GM23338 (cell line): ENCODE measurements at regions not wholly inside any gene's neighbourhood (a gene's known extent, or its start where the extent isn't known, plus 50 kb on each side); places are given as distances from the start of the nearest gene placed in this dataset.

Experiments
- ATAC-seq: fragments of 200-7000 bp; cut with Tn5 transposase; 3 replicates; pipeline ENCODE4 v1.9.1; 2020
- DNase-seq: peaks from one replicate; pipeline ENCODE4 v3.0.0-alpha.2; 2015; ENCODE audit warnings: low spot score
- H2AFZ ChIP-seq: fragments of 200-600 bp; sonication (generic); 2 replicates; pipeline ENCODE4 v1.8.0; 2016; ENCODE audit warnings: antibody characterized with exemption, mild to moderate bottlenecking, moderate library complexity
- H3F3A ChIP-seq: fragments of 200-600 bp; sonication (generic); replicated peaks from 2 replicates; pipeline ENCODE4 v1.8.0; 2017; ENCODE audit warnings: antibody characterized with exemption, mixed run types, low read depth
- H3K27ac ChIP-seq: fragments of 200-600 bp; sonication (generic); 2 replicates; pipeline ENCODE4 v1.6.1; 2016; ENCODE audit warnings: low read depth
- H3K27me3 ChIP-seq: fragments of 200-600 bp; sonication (generic); 2 replicates; pipeline ENCODE4 v1.8.0; 2016; ENCODE audit warnings: mild to moderate bottlenecking, mixed run types, moderate library complexity; ENCODE audit not compliant: insufficient read depth
- H3K36me3 ChIP-seq: fragments of 200-600 bp; sonication (generic); 2 replicates; pipeline ENCODE4 v1.8.0; 2016; ENCODE audit warnings: mild to moderate bottlenecking; ENCODE audit not compliant: insufficient read depth
- H3K4me1 ChIP-seq: fragments of 200-600 bp; sonication (generic); 2 replicates; pipeline ENCODE4 v1.8.0; 2016; ENCODE audit warnings: mild to moderate bottlenecking, moderate library complexity; ENCODE audit not compliant: insufficient read depth
- H3K4me2 ChIP-seq: fragments of 200-600 bp; sonication (generic); 2 replicates; pipeline ENCODE4 v1.7.1; 2017; ENCODE audit warnings: mixed run types
- H3K4me3 ChIP-seq: fragments of 200-600 bp; sonication (generic); 2 replicates; pipeline ENCODE4 v1.6.1; 2016; ENCODE audit warnings: mixed run types
- H3K79me2 ChIP-seq: fragments of 200-600 bp; sonication (generic); replicated peaks from 2 replicates; pipeline ENCODE4 v1.8.0; 2017; ENCODE audit warnings: mild to moderate bottlenecking; ENCODE audit not compliant: insufficient read depth
- H3K9me2 ChIP-seq: fragments of 200-600 bp; sonication (generic); 2 replicates; pipeline ENCODE4 v1.8.0; 2017; ENCODE audit not compliant: insufficient read depth
- H4K20me1 ChIP-seq: fragments of 200-600 bp; sonication (generic); replicated peaks from 2 replicates; pipeline ENCODE4 v1.8.0; 2017; ENCODE audit warnings: mild to moderate bottlenecking; ENCODE audit not compliant: insufficient read depth
- H3K27ac Mint-ChIP-seq: 2 replicates; pipeline ENCODE4 v1.8.0; 2020; ENCODE audit warnings: inconsistent platforms, mild to moderate bottlenecking, moderate library complexity, mixed read lengths
- H3K27me3 Mint-ChIP-seq: 3 replicates; pipeline ENCODE4 v1.8.0; 2022; ENCODE audit warnings: low read depth, mild to moderate bottlenecking, moderate library complexity, mixed read lengths, inconsistent platforms; ENCODE audit not compliant: insufficient read depth, poor library complexity
- H3K36me3 Mint-ChIP-seq: 3 replicates; pipeline ENCODE4 v1.8.0; 2021; ENCODE audit warnings: low read depth, mild to moderate bottlenecking, inconsistent platforms, moderate library complexity, mixed read lengths
- H3K4me1 Mint-ChIP-seq: 3 replicates; pipeline ENCODE4 v1.8.0; 2020; ENCODE audit warnings: mild to moderate bottlenecking, inconsistent platforms, mixed read lengths
- H3K4me3 Mint-ChIP-seq: 3 replicates; pipeline ENCODE4 v1.8.0; 2021; ENCODE audit warnings: moderate library complexity, mild to moderate bottlenecking, inconsistent platforms, mixed read lengths
- H3K9me3 Mint-ChIP-seq: 3 replicates; pipeline ENCODE4 v1.8.0; 2020; ENCODE audit warnings: moderate library complexity, mild to moderate bottlenecking, inconsistent platforms, mixed read lengths
- CREB1 ChIP-seq: fragments of 250-450 bp; sonication (Bioruptor Pico); IDR thresholded peaks from 2 replicates; pipeline ENCODE4 v1.5.0; 2020; ENCODE audit warnings: low read depth, mild to moderate bottlenecking, moderate library complexity
- EZH2 ChIP-seq: fragments of 200-600 bp; sonication (generic); IDR thresholded peaks from one replicate; pipeline ENCODE4 v1.8.0; 2017; ENCODE audit warnings: antibody characterized with exemption, mild to moderate bottlenecking, low read depth; ENCODE audit not compliant: unreplicated experiment
- EZH2phosphoT487 ChIP-seq: fragments of 200-600 bp; sonication (generic); IDR thresholded peaks from one replicate; pipeline ENCODE4 v1.8.1; 2018; ENCODE audit warnings: antibody characterized with exemption; ENCODE audit not compliant: unreplicated experiment
- JUNB ChIP-seq: IDR thresholded peaks from one replicate; pipeline ENCODE4 v1.6.1; 2016; ENCODE audit warnings: antibody characterized with exemption; ENCODE audit not compliant: unreplicated experiment
- NANOG ChIP-seq: IDR thresholded peaks from 2 replicates; pipeline ENCODE4 v1.6.1; 2016; ENCODE audit warnings: antibody characterized with exemption, borderline replicate concordance
- POLR2AphosphoS5 ChIP-seq: IDR thresholded peaks from 2 replicates; pipeline ENCODE4 v1.6.1; 2016; ENCODE audit warnings: antibody characterized with exemption, low read depth
- STAT1 ChIP-seq: IDR thresholded peaks from one replicate; pipeline ENCODE4 v1.6.1; 2016; ENCODE audit warnings: antibody characterized with exemption; ENCODE audit not compliant: unreplicated experiment
- ZNF331 ChIP-seq: fragments of 250-450 bp; sonication (Bioruptor Pico); IDR thresholded peaks from 2 replicates; pipeline ENCODE4 v1.5.0; 2020; ENCODE audit warnings: low read depth, mild to moderate bottlenecking, moderate library complexity
- TF ChIP-seq, protein P1 (sequence below), 2 experiments: fragments of 200-600 bp in 1 of 2; sonication (generic) in 1 of 2; conservative IDR thresholded peaks; 2 replicates each; pipeline versions ENCODE4 v1.5.1 to v1.6.1; 2016 to 2017; ENCODE audit warnings: antibody characterized with exemption in 2 of 2, low read depth in 2 of 2, mild to moderate bottlenecking in 2 of 2, moderate library complexity in 1 of 2
- TF ChIP-seq, protein P2 (sequence below): IDR thresholded peaks from one replicate; pipeline ENCODE4 v1.6.1; 2018; ENCODE audit warnings: antibody characterized with exemption; ENCODE audit not compliant: unreplicated experiment
- TF ChIP-seq, protein P3 (sequence below): IDR thresholded peaks from 2 replicates; pipeline ENCODE4 v1.6.1; 2016; ENCODE audit warnings: antibody characterized with exemption
- TF ChIP-seq, protein P4 (sequence below): fragments of 250-450 bp; sonication (Bioruptor Pico); IDR thresholded peaks from 2 replicates; pipeline ENCODE4 v1.5.0; 2020; ENCODE audit warnings: mild to moderate bottlenecking, moderate library complexity

DNA sequence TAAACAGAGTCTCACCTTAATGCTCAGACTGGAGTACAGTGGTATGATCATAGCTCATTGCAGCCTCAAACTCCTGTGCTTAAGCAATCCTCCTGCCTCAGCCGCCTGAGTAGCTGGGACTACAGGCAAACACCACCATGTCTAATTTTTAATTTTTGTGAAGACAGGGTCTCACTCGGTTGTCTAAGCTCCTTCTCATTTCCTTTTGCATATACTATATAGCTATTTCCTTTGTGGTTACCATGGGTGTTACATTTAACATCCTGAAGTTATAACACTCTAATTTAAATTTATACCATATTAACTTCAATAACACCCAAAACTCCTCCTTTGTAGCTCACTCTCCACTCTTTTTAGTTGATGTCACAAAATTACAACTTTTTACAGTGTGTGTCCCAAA, 114.3 kb downstream of the DCK start:
- TF ChIP-seq EZH2 (no peak), EZH2phosphoT487 (no peak), POLR2AphosphoS5 (no peak), NANOG (no peak), STAT1 (no peak), ZNF331 (CRISPR knock-in tag) (no peak), JUNB (no peak), CREB1 (CRISPR knock-in tag) (no peak)
- TF ChIP-seq, protein P1, sequence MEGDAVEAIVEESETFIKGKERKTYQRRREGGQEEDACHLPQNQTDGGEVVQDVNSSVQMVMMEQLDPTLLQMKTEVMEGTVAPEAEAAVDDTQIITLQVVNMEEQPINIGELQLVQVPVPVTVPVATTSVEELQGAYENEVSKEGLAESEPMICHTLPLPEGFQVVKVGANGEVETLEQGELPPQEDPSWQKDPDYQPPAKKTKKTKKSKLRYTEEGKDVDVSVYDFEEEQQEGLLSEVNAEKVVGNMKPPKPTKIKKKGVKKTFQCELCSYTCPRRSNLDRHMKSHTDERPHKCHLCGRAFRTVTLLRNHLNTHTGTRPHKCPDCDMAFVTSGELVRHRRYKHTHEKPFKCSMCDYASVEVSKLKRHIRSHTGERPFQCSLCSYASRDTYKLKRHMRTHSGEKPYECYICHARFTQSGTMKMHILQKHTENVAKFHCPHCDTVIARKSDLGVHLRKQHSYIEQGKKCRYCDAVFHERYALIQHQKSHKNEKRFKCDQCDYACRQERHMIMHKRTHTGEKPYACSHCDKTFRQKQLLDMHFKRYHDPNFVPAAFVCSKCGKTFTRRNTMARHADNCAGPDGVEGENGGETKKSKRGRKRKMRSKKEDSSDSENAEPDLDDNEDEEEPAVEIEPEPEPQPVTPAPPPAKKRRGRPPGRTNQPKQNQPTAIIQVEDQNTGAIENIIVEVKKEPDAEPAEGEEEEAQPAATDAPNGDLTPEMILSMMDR (conservative IDR thresholded peaks at IDR 0.05; ENCODE audit: low read depth in 2 of 2) = no peak
- TF ChIP-seq, protein P2, sequence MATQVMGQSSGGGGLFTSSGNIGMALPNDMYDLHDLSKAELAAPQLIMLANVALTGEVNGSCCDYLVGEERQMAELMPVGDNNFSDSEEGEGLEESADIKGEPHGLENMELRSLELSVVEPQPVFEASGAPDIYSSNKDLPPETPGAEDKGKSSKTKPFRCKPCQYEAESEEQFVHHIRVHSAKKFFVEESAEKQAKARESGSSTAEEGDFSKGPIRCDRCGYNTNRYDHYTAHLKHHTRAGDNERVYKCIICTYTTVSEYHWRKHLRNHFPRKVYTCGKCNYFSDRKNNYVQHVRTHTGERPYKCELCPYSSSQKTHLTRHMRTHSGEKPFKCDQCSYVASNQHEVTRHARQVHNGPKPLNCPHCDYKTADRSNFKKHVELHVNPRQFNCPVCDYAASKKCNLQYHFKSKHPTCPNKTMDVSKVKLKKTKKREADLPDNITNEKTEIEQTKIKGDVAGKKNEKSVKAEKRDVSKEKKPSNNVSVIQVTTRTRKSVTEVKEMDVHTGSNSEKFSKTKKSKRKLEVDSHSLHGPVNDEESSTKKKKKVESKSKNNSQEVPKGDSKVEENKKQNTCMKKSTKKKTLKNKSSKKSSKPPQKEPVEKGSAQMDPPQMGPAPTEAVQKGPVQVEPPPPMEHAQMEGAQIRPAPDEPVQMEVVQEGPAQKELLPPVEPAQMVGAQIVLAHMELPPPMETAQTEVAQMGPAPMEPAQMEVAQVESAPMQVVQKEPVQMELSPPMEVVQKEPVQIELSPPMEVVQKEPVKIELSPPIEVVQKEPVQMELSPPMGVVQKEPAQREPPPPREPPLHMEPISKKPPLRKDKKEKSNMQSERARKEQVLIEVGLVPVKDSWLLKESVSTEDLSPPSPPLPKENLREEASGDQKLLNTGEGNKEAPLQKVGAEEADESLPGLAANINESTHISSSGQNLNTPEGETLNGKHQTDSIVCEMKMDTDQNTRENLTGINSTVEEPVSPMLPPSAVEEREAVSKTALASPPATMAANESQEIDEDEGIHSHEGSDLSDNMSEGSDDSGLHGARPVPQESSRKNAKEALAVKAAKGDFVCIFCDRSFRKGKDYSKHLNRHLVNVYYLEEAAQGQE = no peak
- TF ChIP-seq, protein P3, sequence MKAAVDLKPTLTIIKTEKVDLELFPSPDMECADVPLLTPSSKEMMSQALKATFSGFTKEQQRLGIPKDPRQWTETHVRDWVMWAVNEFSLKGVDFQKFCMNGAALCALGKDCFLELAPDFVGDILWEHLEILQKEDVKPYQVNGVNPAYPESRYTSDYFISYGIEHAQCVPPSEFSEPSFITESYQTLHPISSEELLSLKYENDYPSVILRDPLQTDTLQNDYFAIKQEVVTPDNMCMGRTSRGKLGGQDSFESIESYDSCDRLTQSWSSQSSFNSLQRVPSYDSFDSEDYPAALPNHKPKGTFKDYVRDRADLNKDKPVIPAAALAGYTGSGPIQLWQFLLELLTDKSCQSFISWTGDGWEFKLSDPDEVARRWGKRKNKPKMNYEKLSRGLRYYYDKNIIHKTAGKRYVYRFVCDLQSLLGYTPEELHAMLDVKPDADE = no peak
- TF ChIP-seq, protein P4, sequence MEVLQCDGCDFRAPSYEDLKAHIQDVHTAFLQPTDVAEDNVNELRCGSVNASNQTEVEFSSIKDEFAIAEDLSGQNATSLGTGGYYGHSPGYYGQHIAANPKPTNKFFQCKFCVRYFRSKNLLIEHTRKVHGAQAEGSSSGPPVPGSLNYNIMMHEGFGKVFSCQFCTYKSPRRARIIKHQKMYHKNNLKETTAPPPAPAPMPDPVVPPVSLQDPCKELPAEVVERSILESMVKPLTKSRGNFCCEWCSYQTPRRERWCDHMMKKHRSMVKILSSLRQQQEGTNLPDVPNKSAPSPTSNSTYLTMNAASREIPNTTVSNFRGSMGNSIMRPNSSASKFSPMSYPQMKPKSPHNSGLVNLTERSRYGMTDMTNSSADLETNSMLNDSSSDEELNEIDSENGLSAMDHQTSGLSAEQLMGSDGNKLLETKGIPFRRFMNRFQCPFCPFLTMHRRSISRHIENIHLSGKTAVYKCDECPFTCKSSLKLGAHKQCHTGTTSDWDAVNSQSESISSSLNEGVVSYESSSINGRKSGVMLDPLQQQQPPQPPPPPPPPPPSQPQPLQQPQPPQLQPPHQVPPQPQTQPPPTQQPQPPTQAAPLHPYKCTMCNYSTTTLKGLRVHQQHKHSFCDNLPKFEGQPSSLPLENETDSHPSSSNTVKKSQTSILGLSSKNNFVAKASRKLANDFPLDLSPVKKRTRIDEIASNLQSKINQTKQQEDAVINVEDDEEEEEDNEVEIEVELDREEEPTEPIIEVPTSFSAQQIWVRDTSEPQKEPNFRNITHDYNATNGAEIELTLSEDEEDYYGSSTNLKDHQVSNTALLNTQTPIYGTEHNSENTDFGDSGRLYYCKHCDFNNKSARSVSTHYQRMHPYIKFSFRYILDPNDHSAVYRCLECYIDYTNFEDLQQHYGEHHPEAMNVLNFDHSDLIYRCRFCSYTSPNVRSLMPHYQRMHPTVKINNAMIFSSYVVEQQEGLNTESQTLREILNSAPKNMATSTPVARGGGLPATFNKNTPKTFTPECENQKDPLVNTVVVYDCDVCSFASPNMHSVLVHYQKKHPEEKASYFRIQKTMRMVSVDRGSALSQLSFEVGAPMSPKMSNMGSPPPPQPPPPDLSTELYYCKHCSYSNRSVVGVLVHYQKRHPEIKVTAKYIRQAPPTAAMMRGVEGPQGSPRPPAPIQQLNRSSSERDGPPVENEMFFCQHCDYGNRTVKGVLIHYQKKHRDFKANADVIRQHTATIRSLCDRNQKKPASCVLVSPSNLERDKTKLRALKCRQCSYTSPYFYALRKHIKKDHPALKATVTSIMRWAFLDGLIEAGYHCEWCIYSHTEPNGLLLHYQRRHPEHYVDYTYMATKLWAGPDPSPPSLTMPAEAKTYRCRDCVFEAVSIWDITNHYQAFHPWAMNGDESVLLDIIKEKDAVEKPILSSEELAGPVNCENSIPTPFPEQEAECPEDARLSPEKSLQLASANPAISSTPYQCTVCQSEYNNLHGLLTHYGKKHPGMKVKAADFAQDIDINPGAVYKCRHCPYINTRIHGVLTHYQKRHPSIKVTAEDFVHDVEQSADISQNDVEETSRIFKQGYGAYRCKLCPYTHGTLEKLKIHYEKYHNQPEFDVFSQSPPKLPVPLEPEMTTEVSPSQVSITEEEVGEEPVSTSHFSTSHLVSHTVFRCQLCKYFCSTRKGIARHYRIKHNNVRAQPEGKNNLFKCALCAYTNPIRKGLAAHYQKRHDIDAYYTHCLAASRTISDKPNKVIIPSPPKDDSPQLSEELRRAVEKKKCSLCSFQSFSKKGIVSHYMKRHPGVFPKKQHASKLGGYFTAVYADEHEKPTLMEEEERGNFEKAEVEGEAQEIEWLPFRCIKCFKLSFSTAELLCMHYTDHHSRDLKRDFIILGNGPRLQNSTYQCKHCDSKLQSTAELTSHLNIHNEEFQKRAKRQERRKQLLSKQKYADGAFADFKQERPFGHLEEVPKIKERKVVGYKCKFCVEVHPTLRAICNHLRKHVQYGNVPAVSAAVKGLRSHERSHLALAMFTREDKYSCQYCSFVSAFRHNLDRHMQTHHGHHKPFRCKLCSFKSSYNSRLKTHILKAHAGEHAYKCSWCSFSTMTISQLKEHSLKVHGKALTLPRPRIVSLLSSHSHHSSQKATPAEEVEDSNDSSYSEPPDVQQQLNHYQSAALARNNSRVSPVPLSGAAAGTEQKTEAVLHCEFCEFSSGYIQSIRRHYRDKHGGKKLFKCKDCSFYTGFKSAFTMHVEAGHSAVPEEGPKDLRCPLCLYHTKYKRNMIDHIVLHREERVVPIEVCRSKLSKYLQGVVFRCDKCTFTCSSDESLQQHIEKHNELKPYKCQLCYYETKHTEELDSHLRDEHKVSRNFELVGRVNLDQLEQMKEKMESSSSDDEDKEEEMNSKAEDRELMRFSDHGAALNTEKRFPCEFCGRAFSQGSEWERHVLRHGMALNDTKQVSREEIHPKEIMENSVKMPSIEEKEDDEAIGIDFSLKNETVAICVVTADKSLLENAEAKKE (CRISPR knock-in tag) = no peak
- Mint-ChIP-seq H3K27me3 (no peaks in the 10 kb centered on the region), H3K9me3 (no peaks in the 10 kb centered on the region; the same call in 1 of the 3 replicates), H3K4me1 (no peaks in the 10 kb centered on the region), H3K4me3 (no peak overlapping the region), H3K27ac (no peak overlapping the region), H3K36me3 (no peaks in the 10 kb centered on the region)
- DNase-seq = no peak
- no peak for ATAC-seq
- Histone ChIP-seq H3K79me2 (no peaks in the 10 kb centered on the region), H3K27ac (no peak overlapping the region), H3K36me3 (no peaks in the 10 kb centered on the region), H3K27me3 (no peaks in the 10 kb centered on the region), H3K4me2 (no peak overlapping the region), H3K4me1 (no peaks in the 10 kb centered on the region), H3K9me2 (no peaks in the 10 kb centered on the region), H4K20me1 (no peaks in the 10 kb centered on the region), H2AFZ (no peak overlapping the region), H3K4me3 (no peak overlapping the region), H3F3A (no peaks in the 10 kb centered on the region)
